GM12878 (cell line): ENCODE measurements at regions not wholly inside any gene's neighbourhood (a gene's known extent, or its start where the extent isn't known, plus 50 kb on each side); places are given as distances from the start of the nearest gene placed in this dataset.

Experiments
- ATAC-seq: fragments of 200-7000 bp; cut with Tn5 transposase; 3 replicates; pipeline ENCODE4 v1.9.1; 2020; ENCODE audit warnings: mild to moderate bottlenecking, moderate library complexity
- BruUV-seq: library from RNA; stranded (reverse); fragments of 400-500 nt; replicated peaks from 2 replicates; lab custom pipeline; 2021; lab: Mats Ljungman, UMichigan
- CTCF ChIA-PET: fragments of 300-600 bp; sonication (Branson Sonifier 250); formaldehyde crosslinking; extraction: SDS; loops from one replicate; lab custom pipeline; 2021; ENCODE audit warnings: inconsistent platforms; lab: Yijun Ruan, JAX
- POLR2A ChIA-PET: fragments of 350-600 bp; formaldehyde crosslinking; extraction: SDS; loops from one replicate; lab custom pipeline; 2021; ENCODE audit warnings: inconsistent platforms; lab: Charles Lee
- RAD21 ChIA-PET: fragments of 300-600 bp; sonication (Branson Sonifier 250); formaldehyde crosslinking; loops from one replicate; lab custom pipeline; 2023; ENCODE audit warnings: antibody characterized with exemption; ENCODE audit not compliant: unreplicated experiment; lab: Charles Lee
- SMC1A ChIA-PET: fragments of 300-600 bp; sonication (Branson Sonifier 250); formaldehyde crosslinking; loops from one replicate; lab custom pipeline; 2023; ENCODE audit not compliant: unreplicated experiment, uncharacterized antibody; lab: Charles Lee
- DNase-seq: peaks from one replicate; pipeline ENCODE4 v3.0.0-alpha.2; 2011; ENCODE audit warnings: low read depth, low spot score
- FAIRE-seq: peaks from 3 replicates; lab custom pipeline; 2011; peaks lifted over from hg19 to GRCh38; lab: Jason Lieb, UNC
- H2AFZ ChIP-seq: 2 replicates; pipeline ENCODE4 v1.6.0; 2011; ENCODE audit warnings: low read depth, low read length, control low read depth; ENCODE audit not compliant: control insufficient read depth
- H3K27ac ChIP-seq: 2 replicates; pipeline ENCODE4 v1.5.1; 2011; ENCODE audit warnings: control low read depth; ENCODE audit not compliant: control insufficient read depth, insufficient read depth
- H3K27me3 ChIP-seq, 2 experiments: replicated peaks in 1 of 2; 2 replicates each; pipeline versions ENCODE4 v1.6.0 to v1.6.1; 2011; ENCODE audit warnings: low read length in 1 of 2; ENCODE audit not compliant: control insufficient read depth in 2 of 2, insufficient read depth in 2 of 2
- H3K36me3 ChIP-seq, 2 experiments: 2 replicates each; pipeline ENCODE4 v1.5.1; 2011; ENCODE audit warnings: low read length in 1 of 2; ENCODE audit not compliant: control insufficient read depth in 2 of 2, insufficient read depth in 2 of 2
- H3K4me1 ChIP-seq: 2 replicates; pipeline ENCODE4 v1.6.1; 2011; ENCODE audit warnings: mild to moderate bottlenecking, low read length, moderate library complexity, mixed read lengths; ENCODE audit not compliant: control insufficient read depth, insufficient read depth
- H3K4me2 ChIP-seq: 2 replicates; pipeline ENCODE4 v1.6.0; 2011; ENCODE audit warnings: control low read depth; ENCODE audit not compliant: control insufficient read depth, insufficient read depth
- H3K4me3 ChIP-seq: fragments of 200-600 bp; sonication (generic); 2 replicates; pipeline ENCODE4 v1.5.1; 2016
- H3K79me2 ChIP-seq: 2 replicates; pipeline ENCODE4 v1.6.0; 2011; ENCODE audit warnings: low read length; ENCODE audit not compliant: control insufficient read depth, insufficient read depth
- H3K9ac ChIP-seq: 2 replicates; pipeline ENCODE4 v1.8.0; 2011; ENCODE audit warnings: low read length, control low read depth, mixed read lengths; ENCODE audit not compliant: control insufficient read depth, insufficient read depth
- H3K9me3 ChIP-seq: replicated peaks from 3 replicates; pipeline ENCODE4 v1.5.1; 2011; ENCODE audit warnings: mild to moderate bottlenecking, low read length; ENCODE audit not compliant: control insufficient read depth, insufficient read depth
- H4K20me1 ChIP-seq: 2 replicates; pipeline ENCODE4 v1.6.0; 2011; ENCODE audit not compliant: control insufficient read depth, insufficient read depth
- ATF7 ChIP-seq: fragments of 450-650 bp; IDR thresholded peaks from 2 replicates; pipeline ENCODE4 v1.6.1; 2016; ENCODE audit warnings: low read depth, mild to moderate bottlenecking
- BACH1 ChIP-seq: fragments of 450-650 bp; IDR thresholded peaks from 2 replicates; pipeline ENCODE4 v1.6.1; 2017; ENCODE audit warnings: mild to moderate bottlenecking, borderline replicate concordance
- CBX5 ChIP-seq: sonication (generic); IDR thresholded peaks from 2 replicates; pipeline ENCODE4 v1.6.1; 2016; ENCODE audit warnings: low read depth, moderate library complexity, mild to moderate bottlenecking, inconsistent platforms
- EP300 ChIP-seq, 2 experiments: fragments of 150-350 bp in 1 of 2; IDR thresholded peaks; 2 replicates each; pipeline ENCODE4 v1.6.1; 2011 to 2012; ENCODE audit warnings: low read depth in 2 of 2, low read length in 2 of 2, borderline replicate concordance in 1 of 2, improper control_type of control experiment in 1 of 2, inconsistent platforms in 1 of 2; ENCODE audit not compliant: control insufficient read depth in 1 of 2
- EZH2 ChIP-seq: IDR thresholded peaks from 2 replicates; pipeline ENCODE4 v1.6.1; 2012; ENCODE audit warnings: low read depth, mild to moderate bottlenecking, control low read depth, inconsistent platforms, low read length, borderline replicate concordance; ENCODE audit not compliant: control insufficient read depth
- JUND ChIP-seq: IDR thresholded peaks from 2 replicates; pipeline ENCODE4 v1.6.1; 2012; ENCODE audit warnings: low read depth, mild to moderate bottlenecking, low read length, improper control_type of control experiment, moderate library complexity
- RELB ChIP-seq: fragments of 450-650 bp; IDR thresholded peaks from 2 replicates; pipeline ENCODE4 v1.6.1; 2017; ENCODE audit warnings: low read depth, mild to moderate bottlenecking, moderate library complexity
- SMC3 ChIP-seq: IDR thresholded peaks from 2 replicates; pipeline ENCODE4 v1.6.1; 2011; ENCODE audit warnings: low read length, improper control_type of control experiment, borderline replicate concordance
- SREBF2 ChIP-seq: IDR thresholded peaks from 2 replicates; pipeline ENCODE4 v1.6.1; 2012; ENCODE audit warnings: mild to moderate bottlenecking, low read length
- STAT3 ChIP-seq: IDR thresholded peaks from 2 replicates; pipeline ENCODE4 v1.6.1; 2011; ENCODE audit warnings: low read depth, low read length, improper control_type of control experiment
- SUPT20H ChIP-seq: IDR thresholded peaks from 2 replicates; pipeline ENCODE4 v1.6.1; 2011; ENCODE audit warnings: low read depth, mild to moderate bottlenecking, low read length, moderate library complexity, borderline replicate concordance; ENCODE audit not compliant: control insufficient read depth
- TCF12 ChIP-seq: IDR thresholded peaks from 2 replicates; pipeline ENCODE4 v1.6.1; 2011; ENCODE audit warnings: low read depth, mild to moderate bottlenecking, low read length
- USF1 ChIP-seq: IDR thresholded peaks from 2 replicates; pipeline ENCODE4 v1.6.1; 2011; ENCODE audit warnings: borderline replicate concordance, low read depth, mild to moderate bottlenecking, moderate library complexity, mixed read lengths, low read length; ENCODE audit not compliant: insufficient read depth; ENCODE audit errors: extremely low read length
- ZNF207 ChIP-seq: fragments of 450-650 bp; IDR thresholded peaks from 2 replicates; pipeline ENCODE4 v1.6.1; 2014; ENCODE audit warnings: antibody characterized with exemption, mild to moderate bottlenecking, borderline replicate concordance
- ZNF217 ChIP-seq: fragments of 450-650 bp; IDR thresholded peaks from 2 replicates; pipeline ENCODE4 v1.6.1; 2017; ENCODE audit warnings: antibody characterized with exemption, mild to moderate bottlenecking
- ZZZ3 ChIP-seq: IDR thresholded peaks from 2 replicates; pipeline ENCODE4 v1.6.1; 2011; ENCODE audit warnings: low read depth; ENCODE audit not compliant: control insufficient read depth, insufficient read length
- in situ Hi-C: fragments of 300-500 bp; cut with MboI; formaldehyde crosslinking; loops from 9 replicates; pipeline ENCODE4 v1.14.3; 2018; ENCODE audit warnings: mixed read lengths
- intact Hi-C: fragments of 100-400 bp; cut with micrococcal nuclease; formaldehyde crosslinking; loops from one replicate; pipeline ENCODE4 v1.14.2; 2022; ENCODE audit not compliant: unreplicated experiment

- TF ChIP-seq RELB (no peak), TCF12 (no peak), SUPT20H (no peak), EZH2 (no peak)
Observed at GRCh38 chr3:67076607-67077006, 78.5 kb downstream of the KBTBD8 start (continued).

- H4K20me1 ChIP-seq = no peaks in the 10 kb centered on the region
- ChIA-PET SMC1A (no interaction called here), POLR2A (no interaction called here), CTCF (interaction anchor here (2.2 kb wide), 1 partner anchor 36 kb away, joined by 7 read pairs; no protein-coding TSS in a partner anchor), RAD21 (no interaction called here)
- H3K79me2 ChIP-seq = no peaks in the 10 kb centered on the region
- no peak for TF ChIP-seq BACH1
- TF ChIP-seq STAT3 = no peak
- TF ChIP-seq ZZZ3 = no peak
- no peak for TF ChIP-seq CBX5
- no peak for TF ChIP-seq ZNF207
- no peak for TF ChIP-seq ATF7
- no peak for TF ChIP-seq SREBF2
- no peak for TF ChIP-seq EP300 (IDR thresholded peaks at IDR 0.05; ENCODE audit: borderline replicate concordance in 1 of 2, control insufficient read depth in 1 of 2, low read depth in 2 of 2, low read length in 2 of 2)
- no peak for TF ChIP-seq USF1
- TF ChIP-seq SMC3 = no peak
- TF ChIP-seq JUND = no peak
- no peak for TF ChIP-seq ZNF217
- no peak for DNase-seq
- intact Hi-C loops (no loop called here), in situ Hi-C loops (no loop called here)
- H3K27ac ChIP-seq = no peak overlapping the region
- H2AFZ ChIP-seq = no peak overlapping the region
- no peak for FAIRE-seq
- BruUV-seq = no TSS peak
- no peaks in the 10 kb centered on the region for H3K36me3 ChIP-seq
- no peak overlapping the region for H3K9ac ChIP-seq
- H3K4me2 ChIP-seq = no peak overlapping the region
- no peaks in the 10 kb centered on the region for H3K4me1 ChIP-seq
- no peaks in the 10 kb centered on the region for H3K27me3 ChIP-seq
- H3K4me3 ChIP-seq = no peak overlapping the region
- ATAC-seq = no peak
- no peaks in the 10 kb centered on the region; the same call in 2 of the 3 replicates for H3K9me3 ChIP-seq
Observed at GRCh38 chr3:67077656-67078055, 79.5 kb downstream of the KBTBD8 start.
